Embryonic facial prominence (tissue), 1 donor: ENCODE measurements at regions not wholly inside any gene's neighbourhood (a gene's known extent, or its start where the extent isn't known, plus 50 kb on each side); places are given as distances from the start of the nearest gene placed in this dataset.

Experiments used
- DNase-seq: peaks from one replicate; pipeline ENCODE4 v3.0.0-alpha.2; 2016; ENCODE audit errors: extremely low spot score

- no peak for DNase-seq
Measured at GRCh38 chr4:13930155-13930554, 302.6 kb upstream of the BOD1L1 start.

GRCh38 chr4:13933191-13933590 is 305.7 kb upstream of the BOD1L1 start:
- DNase-seq: no peak

GRCh38 chr4:13938299-13938698 is 310.8 kb upstream of the BOD1L1 start:
- DNase-seq: no peak

- DNase-seq: no peak
Measured at GRCh38 chr4:13940921-13941320, 313.4 kb upstream of the BOD1L1 start.

- DNase-seq: no peak
Measured at GRCh38 chr4:13942977-13943376, 315.5 kb upstream of the BOD1L1 start.

- no peak for DNase-seq
Measured at GRCh38 chr4:13944095-13944511, 316.6 kb upstream of the BOD1L1 start.

- DNase-seq: no peak
Measured at GRCh38 chr4:13947921-13948320, 320.4 kb upstream of the BOD1L1 start.

GRCh38 chr4:13950491-13950890 is 323.0 kb upstream of the BOD1L1 start:
- no peak for DNase-seq

GRCh38 chr4:13953083-13953482 is 325.6 kb upstream of the BOD1L1 start:
- no peak for DNase-seq

- DNase-seq: no peak
Measured at GRCh38 chr4:13955551-13955950, 328.0 kb upstream of the BOD1L1 start.

GRCh38 chr4:13956947-13957346 is 329.4 kb upstream of the BOD1L1 start:
- no peak for DNase-seq

- DNase-seq: no peak
Measured at GRCh38 chr4:13957871-13958270, 330.3 kb upstream of the BOD1L1 start.

GRCh38 chr4:13963601-13964000 is 336.1 kb upstream of the BOD1L1 start:
- DNase-seq: no peak

GRCh38 chr4:13966231-13967195 is 339.0 kb upstream of the BOD1L1 start:
- no peak for DNase-seq

GRCh38 chr4:13968723-13969122 is 341.2 kb upstream of the BOD1L1 start:
- no peak for DNase-seq

GRCh38 chr4:13970349-13970748 is 342.8 kb upstream of the BOD1L1 start:
- no peak for DNase-seq

- DNase-seq: no peak
Measured at GRCh38 chr4:13977746-13978145, 350.2 kb upstream of the BOD1L1 start.

GRCh38 chr4:13980317-13981310 is 353.1 kb upstream of the BOD1L1 start:
- DNase-seq: no peak

GRCh38 chr4:13981499-13981898 is 354.0 kb upstream of the BOD1L1 start:
- DNase-seq: no peak

GRCh38 chr4:13982010-13982409 is 354.5 kb upstream of the BOD1L1 start:
- DNase-seq: no peak

- no peak for DNase-seq
Measured at GRCh38 chr4:13983189-13983790, 355.8 kb upstream of the BOD1L1 start.
